ENCODE measurements at regions not wholly inside any gene's neighbourhood (a gene's known extent, or its start where the extent isn't known, plus 50 kb on each side); places are given as distances from the start of the nearest gene placed in this dataset.

DNA sequence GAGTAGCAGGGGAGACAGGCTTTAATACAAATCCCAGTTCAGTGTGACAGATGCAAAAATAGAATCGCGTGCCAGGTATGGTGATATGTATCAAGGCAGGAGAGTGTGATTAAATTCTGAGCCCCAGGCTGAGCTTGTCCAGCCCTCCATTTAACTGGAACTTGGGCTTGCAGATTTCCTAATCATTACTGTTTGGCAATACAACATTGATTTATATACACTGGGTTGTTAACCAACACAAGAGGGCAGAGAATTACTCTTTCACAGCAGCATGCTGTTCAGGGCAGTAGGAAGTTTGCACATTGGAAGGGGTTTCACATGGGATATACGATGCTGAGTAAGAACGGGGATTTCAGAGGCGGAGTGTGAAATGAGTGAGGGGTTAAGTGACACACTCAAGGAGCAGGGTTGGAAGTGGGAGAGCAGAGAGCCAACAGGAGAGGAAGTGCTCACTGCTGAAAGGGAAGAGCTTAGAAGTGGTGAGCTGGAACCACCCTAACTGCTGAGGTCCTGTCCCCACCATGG, 70.8 kb upstream of the ATXN1 start:
- intact Hi-C loops (cut with DNase I), result no loop called here

DNA sequence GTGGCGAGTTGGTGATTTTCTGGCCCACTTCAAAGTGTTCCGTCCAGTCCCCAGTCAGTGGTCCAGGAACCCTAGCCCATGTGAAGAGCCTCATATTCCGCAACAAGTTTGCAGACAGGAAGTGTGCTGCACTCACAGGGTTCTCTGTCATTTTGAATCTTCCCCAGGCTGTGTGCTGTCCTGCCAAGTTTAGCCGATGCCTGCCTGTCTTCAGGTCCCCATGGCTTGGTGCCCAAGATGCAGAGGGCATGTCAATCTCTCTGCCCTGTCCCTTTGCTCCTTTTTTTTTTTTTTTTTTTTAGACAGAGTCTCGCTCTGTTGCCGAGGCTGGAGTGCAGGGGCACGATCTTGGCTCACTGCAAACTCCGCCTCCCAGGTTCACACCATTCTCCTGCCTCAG, 69.9 kb upstream of the ATXN1 start:
- H3K9me3 ChIP-seq, result no peaks in the 10 kb centered on the region

More for the DNA sequence above, 70.8 kb upstream of the ATXN1 start:
- TF ChIP-seq, protein P1, sequence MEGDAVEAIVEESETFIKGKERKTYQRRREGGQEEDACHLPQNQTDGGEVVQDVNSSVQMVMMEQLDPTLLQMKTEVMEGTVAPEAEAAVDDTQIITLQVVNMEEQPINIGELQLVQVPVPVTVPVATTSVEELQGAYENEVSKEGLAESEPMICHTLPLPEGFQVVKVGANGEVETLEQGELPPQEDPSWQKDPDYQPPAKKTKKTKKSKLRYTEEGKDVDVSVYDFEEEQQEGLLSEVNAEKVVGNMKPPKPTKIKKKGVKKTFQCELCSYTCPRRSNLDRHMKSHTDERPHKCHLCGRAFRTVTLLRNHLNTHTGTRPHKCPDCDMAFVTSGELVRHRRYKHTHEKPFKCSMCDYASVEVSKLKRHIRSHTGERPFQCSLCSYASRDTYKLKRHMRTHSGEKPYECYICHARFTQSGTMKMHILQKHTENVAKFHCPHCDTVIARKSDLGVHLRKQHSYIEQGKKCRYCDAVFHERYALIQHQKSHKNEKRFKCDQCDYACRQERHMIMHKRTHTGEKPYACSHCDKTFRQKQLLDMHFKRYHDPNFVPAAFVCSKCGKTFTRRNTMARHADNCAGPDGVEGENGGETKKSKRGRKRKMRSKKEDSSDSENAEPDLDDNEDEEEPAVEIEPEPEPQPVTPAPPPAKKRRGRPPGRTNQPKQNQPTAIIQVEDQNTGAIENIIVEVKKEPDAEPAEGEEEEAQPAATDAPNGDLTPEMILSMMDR (IDR thresholded peaks at IDR 0.05), result no peak
- H3K27ac ChIP-seq, result no peak overlapping the region
- H3K36me3 ChIP-seq, result no peaks in the 10 kb centered on the region
- no peaks in the 10 kb centered on the region for H3K4me1 ChIP-seq
- ATAC-seq, result peak; percentile 33
- no peaks in the 10 kb centered on the region for H3K27me3 ChIP-seq
- H3K9me3 ChIP-seq, result no peaks in the 10 kb centered on the region
- no peak overlapping the region for H3K4me3 ChIP-seq
- DNase-seq, result no peak

DNA sequence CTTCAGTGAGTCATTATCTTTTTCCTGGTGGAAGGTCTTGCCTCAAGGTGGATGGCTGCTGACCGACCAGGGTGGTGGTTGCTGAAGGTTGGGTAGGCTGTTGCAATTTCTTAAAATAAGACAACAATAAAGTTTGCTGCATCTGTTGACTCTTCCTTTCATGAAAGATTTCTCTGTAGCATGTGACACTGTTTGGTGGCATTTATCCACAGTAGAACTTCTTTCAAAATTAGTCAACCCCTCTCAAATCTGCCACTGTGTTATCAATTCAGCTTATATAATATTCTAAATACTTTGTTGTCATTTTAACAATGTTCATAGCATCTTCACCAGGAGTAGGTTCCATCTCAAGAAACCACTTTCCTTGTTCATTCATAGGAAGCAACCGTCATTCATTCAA, 66.8 kb upstream of the ATXN1 start:
- Histone ChIP-seq H3K27me3 (no peaks in the 10 kb centered on the region), H3K4me1 (peaks cover 0 to 10% of the 10 kb centered on the region in 2 donors), H3K4me3 (no peak overlapping the region), H3K27ac (no peak overlapping the region), H3K36me3 (no peaks in the 10 kb centered on the region), H3K9me3 (no peaks in the 10 kb centered on the region)
- DNase-seq (no peak), ATAC-seq (no peak)
- TF ChIP-seq, protein P1 (IDR thresholded peaks at IDR 0.05), result no peak
- intact Hi-C loops (cut with DNase I), result no loop called here

More for the DNA sequence above, 69.9 kb upstream of the ATXN1 start:
- Histone ChIP-seq H3K36me3 (no peaks in the 10 kb centered on the region), H3K27ac (no peak overlapping the region), H3K27me3 (no peaks in the 10 kb centered on the region), H3K4me1 (no peaks in the 10 kb centered on the region), H3K4me3 (no peak overlapping the region)
- TF ChIP-seq, protein P1 (IDR thresholded peaks at IDR 0.05), result no peak
- DNase-seq (no peak), ATAC-seq (no peak)
- intact Hi-C loops (cut with DNase I), result no loop called here

DNA sequence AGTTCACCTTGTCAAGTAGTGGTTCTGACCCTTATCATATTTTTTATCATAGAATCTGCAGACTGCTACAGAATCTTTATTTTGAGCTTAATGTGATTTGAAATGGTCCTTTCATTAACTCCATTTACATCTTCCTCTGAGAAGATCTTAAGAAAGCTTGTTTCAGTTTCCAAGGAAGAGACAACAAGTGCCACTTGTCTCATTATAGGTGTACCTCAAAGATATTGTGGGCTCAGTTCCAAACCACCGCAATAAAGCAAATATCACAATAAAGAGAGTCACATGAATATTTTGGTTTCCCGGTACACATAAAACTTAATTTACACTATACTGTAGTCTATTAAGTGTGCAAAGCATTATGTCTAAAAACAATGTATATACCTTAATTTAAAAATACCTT, 66.4 kb upstream of the ATXN1 start:
- intact Hi-C loops (cut with DNase I), result no loop called here
- peaks cover 0 to 10% of the 10 kb centered on the region in 2 donors for H3K4me1 ChIP-seq
- ATAC-seq (no peak), DNase-seq (no peak)
- H3K27ac ChIP-seq, result no peak overlapping the region
- TF ChIP-seq, protein P1 (IDR thresholded peaks at IDR 0.05), result no peak
- H3K27me3 ChIP-seq, result no peaks in the 10 kb centered on the region
- no peak overlapping the region for H3K4me3 ChIP-seq
- H3K36me3 ChIP-seq, result no peaks in the 10 kb centered on the region
- no peaks in the 10 kb centered on the region for H3K9me3 ChIP-seq

DNA sequence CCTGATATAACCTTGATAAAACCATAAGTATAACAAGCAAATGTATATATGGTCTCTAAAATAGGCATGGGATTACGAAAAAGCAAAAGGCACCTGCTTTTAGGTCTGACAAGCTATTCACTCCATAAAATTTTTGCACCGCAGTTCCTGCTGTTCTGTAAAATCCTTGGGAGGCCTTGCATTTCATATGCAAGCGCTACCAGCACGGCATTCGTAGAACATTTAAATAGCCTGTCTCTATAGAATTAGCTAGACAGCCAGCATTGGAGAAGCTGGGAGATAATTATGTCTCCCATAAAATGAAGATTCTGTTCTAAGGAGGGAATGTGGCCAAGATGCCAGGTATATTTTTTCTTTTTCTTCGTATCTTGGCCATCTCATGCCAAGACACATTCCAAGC, 64.5 kb upstream of the ATXN1 start:
- TF ChIP-seq, protein P1 (IDR thresholded peaks at IDR 0.05), result no peak
- Histone ChIP-seq H3K4me3 (no peak overlapping the region), H3K27me3 (no peaks in the 10 kb centered on the region), H3K36me3 (no peaks in the 10 kb centered on the region), H3K4me1 (peaks cover 0 to 10% of the 10 kb centered on the region in 2 donors), H3K9me3 (no peaks in the 10 kb centered on the region), H3K27ac (no peak overlapping the region)
- ATAC-seq (no peak), DNase-seq (no peak)
- intact Hi-C loops (cut with DNase I), result no loop called here
